ENCODE measurements at regions not wholly inside any gene's neighbourhood (a gene's known extent, or its start where the extent isn't known, plus 50 kb on each side); places are given as distances from the start of the nearest gene placed in this dataset.

DNA sequence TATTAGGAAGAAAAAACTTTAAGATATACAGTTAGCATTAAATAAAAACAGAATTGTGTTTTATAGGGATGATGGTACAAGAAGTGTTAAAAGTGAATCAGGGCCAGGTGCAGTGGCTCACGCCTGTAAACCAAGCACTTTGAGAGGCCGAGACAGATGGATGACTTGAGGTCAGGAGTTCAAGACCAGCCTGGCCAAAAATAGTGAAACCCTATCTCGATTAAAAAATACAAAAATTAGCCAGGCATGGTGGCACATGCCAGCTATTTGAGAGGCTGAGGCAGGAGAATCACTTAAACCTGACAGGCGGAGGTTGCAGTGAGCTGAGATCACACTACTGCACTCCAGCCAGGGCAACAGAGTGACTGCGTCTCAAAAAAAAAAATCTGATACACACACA is 282.9 kb upstream of the ATP10B start:
- H3K36me3 ChIP-seq (ENCODE audit: control insufficient read depth, insufficient read depth, low read length): no peaks in the 10 kb centered on the region
- no peaks in the 10 kb centered on the region for H3K4me1 ChIP-seq (ENCODE audit: control insufficient read depth, insufficient read depth, low read length)
- WGBS (ENCODE audit: insufficient coverage): 23% methylated on average over 2 of the region's 5 CpGs
- H3K4me3 ChIP-seq (ENCODE audit: low read length): no peak overlapping the region
- H3K27ac ChIP-seq (ENCODE audit: low read length): no peak overlapping the region
- no peaks in the 10 kb centered on the region for H3K27me3 ChIP-seq (ENCODE audit: control insufficient read depth, insufficient read depth, low read length)
- DNase-seq: no peak
- no peaks in the 10 kb centered on the region for H3K9me3 ChIP-seq (replicated peaks; ENCODE audit: control insufficient read depth, low read depth, low read length)

DNA sequence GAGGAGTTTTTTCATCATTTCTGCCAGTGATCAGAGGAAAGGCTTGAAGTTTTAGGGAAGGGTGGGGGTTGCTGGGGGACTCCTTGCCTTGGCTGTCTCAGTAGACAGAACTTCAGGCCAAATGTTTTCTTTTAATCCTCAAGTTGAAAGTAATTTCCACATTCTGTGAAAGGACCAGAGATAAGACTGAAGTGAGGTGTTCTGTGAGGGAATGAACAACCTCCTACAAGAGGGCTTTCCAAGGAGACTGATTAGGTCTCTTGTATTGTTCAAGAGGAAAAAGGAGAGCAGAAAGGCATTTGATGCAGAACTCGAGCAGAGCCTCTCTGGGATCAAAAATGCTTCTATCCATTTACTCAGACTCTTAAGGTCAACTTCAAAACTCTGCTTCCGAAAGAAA is 282.1 kb upstream of the ATP10B start:
- Histone ChIP-seq H3K27me3 (ENCODE audit: control insufficient read depth, insufficient read depth, low read length) (no peaks in the 10 kb centered on the region), H3K27ac (ENCODE audit: low read length) (no peak overlapping the region), H3K4me1 (ENCODE audit: control insufficient read depth, insufficient read depth, low read length) (no peaks in the 10 kb centered on the region), H3K36me3 (ENCODE audit: control insufficient read depth, insufficient read depth, low read length) (no peaks in the 10 kb centered on the region), H3K9me3 (replicated peaks; ENCODE audit: control insufficient read depth, low read depth, low read length) (no peaks in the 10 kb centered on the region), H3K4me3 (ENCODE audit: low read length) (no peak overlapping the region)
- no peak for DNase-seq
- no CpG with 5 or more reads among the region's 2 CpGs for WGBS (ENCODE audit: insufficient coverage)

DNA sequence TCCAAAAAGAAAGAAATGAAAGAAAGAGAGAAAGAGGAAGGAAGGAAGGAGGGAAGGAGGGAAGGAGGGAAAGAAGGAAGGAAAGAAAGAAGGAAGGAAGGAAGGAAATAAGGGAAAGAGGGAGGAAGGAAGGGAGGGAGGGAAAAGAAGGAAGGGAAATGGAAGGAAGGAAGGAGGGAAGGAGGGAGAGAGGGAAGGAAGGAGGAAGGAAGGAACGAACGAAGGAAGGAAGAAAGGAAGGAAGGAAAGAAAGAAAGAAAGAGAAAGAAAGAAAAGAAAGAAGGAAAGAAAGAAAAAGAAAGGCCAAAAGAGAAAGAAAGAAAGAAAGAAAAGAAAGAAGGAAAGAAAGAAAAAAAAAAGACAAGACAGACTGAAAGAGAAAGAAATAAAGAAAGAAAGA is 263.9 kb upstream of the ATP10B start:
- 86% methylated on average over 2 of the region's 2 CpGs for WGBS (ENCODE audit: insufficient coverage)
- H3K27ac ChIP-seq (ENCODE audit: low read length): no peak overlapping the region
- no peak overlapping the region for H3K4me3 ChIP-seq (ENCODE audit: low read length)
- no peaks in the 10 kb centered on the region for H3K4me1 ChIP-seq (ENCODE audit: control insufficient read depth, insufficient read depth, low read length)
- H3K27me3 ChIP-seq (ENCODE audit: control insufficient read depth, insufficient read depth, low read length): no peaks in the 10 kb centered on the region
- no peak for DNase-seq
- no peaks in the 10 kb centered on the region for H3K36me3 ChIP-seq (ENCODE audit: control insufficient read depth, insufficient read depth, low read length)
- H3K9me3 ChIP-seq (replicated peaks; ENCODE audit: control insufficient read depth, low read depth, low read length): no peaks in the 10 kb centered on the region

DNA sequence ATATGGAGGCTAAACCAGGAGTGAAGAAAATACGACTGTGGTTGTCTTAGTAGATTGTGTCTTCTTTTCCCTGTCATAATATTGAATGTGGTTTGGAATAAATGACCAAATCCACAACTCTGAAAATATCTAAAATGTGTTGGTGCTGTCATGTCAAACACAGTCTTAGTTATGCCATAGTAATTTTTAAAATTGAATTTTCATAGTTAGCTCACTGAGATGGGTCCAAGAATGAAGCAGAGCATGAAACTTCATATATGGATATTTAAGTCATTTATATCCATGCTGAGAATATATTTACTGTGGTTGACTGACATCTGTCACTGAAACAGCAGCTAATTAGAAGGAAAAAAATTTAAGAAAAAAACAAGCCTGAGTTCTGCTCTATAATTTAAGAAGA is 260.4 kb upstream of the ATP10B start:
- no CpG with 5 or more reads among the region's 1 CpG for WGBS (ENCODE audit: insufficient coverage)
- Histone ChIP-seq H3K36me3 (ENCODE audit: control insufficient read depth, insufficient read depth, low read length) (no peaks in the 10 kb centered on the region), H3K4me3 (ENCODE audit: low read length) (no peak overlapping the region), H3K9me3 (replicated peaks; ENCODE audit: control insufficient read depth, low read depth, low read length) (no peaks in the 10 kb centered on the region), H3K27ac (ENCODE audit: low read length) (no peak overlapping the region), H3K4me1 (ENCODE audit: control insufficient read depth, insufficient read depth, low read length) (no peaks in the 10 kb centered on the region), H3K27me3 (ENCODE audit: control insufficient read depth, insufficient read depth, low read length) (no peaks in the 10 kb centered on the region)
- no peak for DNase-seq

DNA sequence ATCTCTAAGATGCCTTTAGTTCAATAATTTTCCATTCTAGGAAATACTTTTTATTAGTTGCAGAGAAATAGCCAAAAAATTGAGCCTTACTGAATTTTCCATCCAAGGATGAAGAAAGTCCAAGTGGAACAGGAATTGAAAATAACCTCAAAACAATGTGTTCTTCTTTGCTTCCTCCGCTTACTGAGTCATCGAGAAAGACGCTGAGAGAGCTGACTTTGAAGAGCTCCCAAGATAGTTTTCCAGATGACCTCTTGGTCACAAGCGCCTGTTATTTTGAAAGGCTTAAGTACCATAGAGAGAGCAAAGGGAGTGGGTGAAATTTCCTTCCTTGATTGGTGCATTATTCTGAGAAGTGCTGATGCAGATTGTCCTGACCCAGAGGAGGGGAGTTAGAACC is 253.5 kb upstream of the ATP10B start:
- H3K27ac ChIP-seq (ENCODE audit: low read length): peak overlapping the region; percentile 20
- peak; percentile 91 for DNase-seq
- H3K4me1 ChIP-seq (ENCODE audit: control insufficient read depth, insufficient read depth, low read length): no peaks in the 10 kb centered on the region
- 0% methylated on average over 1 of the region's 4 CpGs for WGBS (ENCODE audit: insufficient coverage)
- H3K9me3 ChIP-seq (replicated peaks; ENCODE audit: control insufficient read depth, low read depth, low read length): no peaks in the 10 kb centered on the region
- H3K36me3 ChIP-seq (ENCODE audit: control insufficient read depth, insufficient read depth, low read length): no peaks in the 10 kb centered on the region
- no peak overlapping the region for H3K4me3 ChIP-seq (ENCODE audit: low read length)
- no peaks in the 10 kb centered on the region for H3K27me3 ChIP-seq (ENCODE audit: control insufficient read depth, insufficient read depth, low read length)

DNA sequence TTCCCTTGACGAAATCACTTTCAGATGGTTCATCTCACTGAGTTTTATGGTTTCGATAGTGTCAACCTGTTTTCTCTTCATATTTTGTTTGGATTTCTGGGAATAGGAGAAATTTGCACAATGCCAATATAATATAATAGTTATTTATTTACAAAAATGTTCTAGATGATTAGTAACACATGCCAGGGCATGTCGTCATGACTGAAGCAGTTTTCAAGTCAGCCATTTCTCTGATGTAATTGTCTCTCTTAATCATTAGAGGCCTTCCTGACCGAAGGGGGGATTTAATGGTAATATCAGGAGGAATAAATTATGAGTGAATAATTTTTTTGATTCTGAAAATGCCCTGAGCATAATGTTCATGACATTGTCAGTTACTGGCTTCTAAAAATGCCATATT is 246.5 kb upstream of the ATP10B start:
- H3K27ac ChIP-seq (ENCODE audit: low read length): no peak overlapping the region
- WGBS (ENCODE audit: insufficient coverage): no CpG with 5 or more reads among the region's 4 CpGs
- H3K4me3 ChIP-seq (ENCODE audit: low read length): no peak overlapping the region
- H3K4me1 ChIP-seq (ENCODE audit: control insufficient read depth, insufficient read depth, low read length): no peaks in the 10 kb centered on the region
- H3K36me3 ChIP-seq (ENCODE audit: control insufficient read depth, insufficient read depth, low read length): no peaks in the 10 kb centered on the region
- no peak for DNase-seq
- peaks cover 1% of the 10 kb centered on the region for H3K9me3 ChIP-seq (replicated peaks; ENCODE audit: control insufficient read depth, low read depth, low read length)
- no peaks in the 10 kb centered on the region for H3K27me3 ChIP-seq (ENCODE audit: control insufficient read depth, insufficient read depth, low read length)

DNA sequence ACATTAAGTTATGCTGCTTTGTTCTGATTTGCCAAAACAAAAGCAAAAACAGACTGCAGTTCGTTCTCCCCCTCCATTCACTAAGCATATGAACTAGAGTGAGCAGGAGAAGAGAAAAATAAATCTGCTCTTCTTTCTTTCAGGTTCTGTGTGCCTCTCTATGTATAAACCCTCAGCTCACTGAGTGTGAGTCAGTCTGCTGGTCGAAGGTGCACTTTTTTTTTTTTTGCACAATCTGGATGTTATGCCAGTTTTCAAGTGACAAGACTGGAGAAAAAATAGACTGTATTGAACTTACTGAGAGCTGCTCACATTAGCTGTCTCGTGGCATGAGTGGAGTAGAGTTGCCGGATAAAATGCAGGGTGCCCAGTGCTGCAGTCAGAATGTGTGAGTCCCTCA is 244.6 kb upstream of the ATP10B start:
- Histone ChIP-seq H3K4me1 (ENCODE audit: control insufficient read depth, insufficient read depth, low read length) (no peaks in the 10 kb centered on the region), H3K27me3 (ENCODE audit: control insufficient read depth, insufficient read depth, low read length) (no peaks in the 10 kb centered on the region), H3K27ac (ENCODE audit: low read length) (no peak overlapping the region), H3K9me3 (replicated peaks; ENCODE audit: control insufficient read depth, low read depth, low read length) (peaks cover 2% of the 10 kb centered on the region), H3K4me3 (ENCODE audit: low read length) (no peak overlapping the region), H3K36me3 (ENCODE audit: control insufficient read depth, insufficient read depth, low read length) (no peaks in the 10 kb centered on the region)
- WGBS (ENCODE audit: insufficient coverage): no CpG with 5 or more reads among the region's 4 CpGs
- no peak for DNase-seq

DNA sequence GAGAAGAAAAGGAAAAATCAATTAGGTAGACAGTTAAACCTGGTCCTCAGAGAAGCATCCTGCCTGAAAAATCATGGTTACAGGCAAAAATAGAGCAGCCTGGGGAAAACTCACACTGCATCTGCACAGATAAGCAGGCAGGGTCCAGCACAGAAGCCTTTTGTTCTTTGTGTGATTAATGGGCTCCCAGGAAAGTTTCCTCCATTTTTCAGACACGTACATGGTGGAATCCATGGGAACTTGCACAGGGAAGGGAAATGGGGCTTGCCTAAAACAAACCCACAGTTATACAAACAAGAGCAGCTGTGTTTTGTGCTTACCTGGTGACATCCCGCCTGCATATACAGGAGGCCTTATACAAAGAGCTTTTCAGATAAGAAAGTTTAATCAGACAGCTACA is 243.9 kb upstream of the ATP10B start:
- WGBS (ENCODE audit: insufficient coverage): no CpG with 5 or more reads among the region's 2 CpGs
- Histone ChIP-seq H3K9me3 (replicated peaks; ENCODE audit: control insufficient read depth, low read depth, low read length) (peaks cover 2% of the 10 kb centered on the region), H3K36me3 (ENCODE audit: control insufficient read depth, insufficient read depth, low read length) (no peaks in the 10 kb centered on the region), H3K4me1 (ENCODE audit: control insufficient read depth, insufficient read depth, low read length) (no peaks in the 10 kb centered on the region), H3K4me3 (ENCODE audit: low read length) (no peak overlapping the region), H3K27ac (ENCODE audit: low read length) (no peak overlapping the region), H3K27me3 (ENCODE audit: control insufficient read depth, insufficient read depth, low read length) (no peaks in the 10 kb centered on the region)
- no peak for DNase-seq

DNA sequence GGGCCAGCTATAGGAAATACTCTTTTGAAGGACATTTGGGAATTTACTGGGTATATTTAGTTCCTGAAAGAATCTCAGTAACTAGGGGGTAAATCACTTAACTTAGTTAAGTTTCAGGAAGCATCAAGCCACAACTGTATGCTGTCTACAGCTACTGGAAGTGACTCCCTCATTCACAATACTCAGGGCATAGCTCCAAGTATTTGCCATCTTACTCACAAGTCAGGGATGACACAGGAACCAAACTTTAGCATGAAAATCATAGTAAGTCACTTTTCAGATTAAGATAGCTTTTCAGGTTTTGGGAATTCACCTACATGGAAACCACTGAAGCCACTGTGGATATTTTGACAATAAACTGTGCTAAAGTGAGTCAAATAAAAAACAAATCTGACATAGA is 242.4 kb upstream of the ATP10B start:
- Histone ChIP-seq H3K4me1 (ENCODE audit: control insufficient read depth, insufficient read depth, low read length) (no peaks in the 10 kb centered on the region), H3K36me3 (ENCODE audit: control insufficient read depth, insufficient read depth, low read length) (no peaks in the 10 kb centered on the region), H3K27ac (ENCODE audit: low read length) (no peak overlapping the region), H3K9me3 (replicated peaks; ENCODE audit: control insufficient read depth, low read depth, low read length) (peaks cover 2% of the 10 kb centered on the region), H3K27me3 (ENCODE audit: control insufficient read depth, insufficient read depth, low read length) (no peaks in the 10 kb centered on the region), H3K4me3 (ENCODE audit: low read length) (no peak overlapping the region)
- no peak for DNase-seq

DNA sequence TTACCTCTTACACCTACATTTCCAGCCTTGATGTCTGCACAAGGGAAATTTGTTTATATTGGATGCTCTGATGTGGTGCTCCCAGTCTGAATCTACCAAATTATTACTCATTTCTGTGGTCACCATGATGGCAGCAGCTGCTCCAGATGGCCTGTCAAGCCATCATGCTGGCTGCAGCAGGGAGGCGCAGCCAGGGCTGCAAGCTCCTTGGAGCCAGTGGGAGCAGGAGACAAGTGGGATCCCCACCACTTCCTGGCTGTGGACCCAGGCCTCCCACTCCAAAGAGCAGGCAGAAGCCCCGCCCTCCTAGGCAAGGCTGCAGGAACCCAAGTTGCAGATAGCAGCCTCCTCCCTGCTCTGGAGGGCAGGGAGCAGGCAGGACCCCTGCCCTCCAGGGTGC is 241.1 kb upstream of the ATP10B start:
- 87% methylated on average over 2 of the region's 2 CpGs for WGBS (ENCODE audit: insufficient coverage)
- Histone ChIP-seq H3K27me3 (ENCODE audit: control insufficient read depth, insufficient read depth, low read length) (no peaks in the 10 kb centered on the region), H3K9me3 (replicated peaks; ENCODE audit: control insufficient read depth, low read depth, low read length) (peaks cover 2% of the 10 kb centered on the region), H3K4me3 (ENCODE audit: low read length) (no peak overlapping the region), H3K36me3 (ENCODE audit: control insufficient read depth, insufficient read depth, low read length) (no peaks in the 10 kb centered on the region), H3K4me1 (ENCODE audit: control insufficient read depth, insufficient read depth, low read length) (no peaks in the 10 kb centered on the region), H3K27ac (ENCODE audit: low read length) (no peak overlapping the region)
- no peak for DNase-seq

DNA sequence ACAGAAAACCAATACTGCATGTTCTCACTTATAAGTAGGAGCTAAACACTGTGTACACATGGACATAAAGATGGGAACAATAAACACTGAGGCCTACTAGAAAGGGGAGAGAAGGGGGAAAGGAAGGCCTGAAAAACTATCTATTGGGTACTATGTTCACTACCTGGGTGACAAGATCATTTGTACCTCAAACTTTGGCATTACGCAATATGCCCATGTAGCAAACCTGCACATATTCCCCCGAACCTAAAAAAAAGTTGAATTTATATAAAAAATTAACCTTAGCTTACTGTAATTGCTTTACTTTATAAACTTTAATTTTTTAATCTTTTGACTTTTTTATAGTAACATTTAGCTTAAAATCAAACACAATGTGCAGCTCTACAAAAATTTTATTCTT is 237.6 kb upstream of the ATP10B start:
- Histone ChIP-seq H3K27ac (ENCODE audit: low read length) (no peak overlapping the region), H3K36me3 (ENCODE audit: control insufficient read depth, insufficient read depth, low read length) (no peaks in the 10 kb centered on the region), H3K4me3 (ENCODE audit: low read length) (no peak overlapping the region), H3K4me1 (ENCODE audit: control insufficient read depth, insufficient read depth, low read length) (peaks cover 3% of the 10 kb centered on the region), H3K9me3 (replicated peaks; ENCODE audit: control insufficient read depth, low read depth, low read length) (peaks cover 2% of the 10 kb centered on the region), H3K27me3 (ENCODE audit: control insufficient read depth, insufficient read depth, low read length) (no peaks in the 10 kb centered on the region)
- no CpG with 5 or more reads among the region's 2 CpGs for WGBS (ENCODE audit: insufficient coverage)
- DNase-seq: no peak
